Kidney (tissue), 13 donors: ENCODE measurements at regions not wholly inside any gene's neighbourhood (a gene's known extent, or its start where the extent isn't known, plus 50 kb on each side); places are given as distances from the start of the nearest gene placed in this dataset.

Experiments used
- DNase-seq, 5 donors: peaks; one replicate each; pipeline ENCODE4 v3.0.0-alpha.2; 2013 to 2020
- FAIRE-seq: peaks from 2 replicates; lab custom pipeline; 2012; peaks lifted over from hg19 to GRCh38; lab: Jason Lieb, UNC
- H3K27ac ChIP-seq, 2 donors: one replicate each; pipeline ENCODE4 v1.7.0; 2013; ENCODE audit warnings: low read depth in 2 of 2, low read length in 2 of 2, inconsistent platforms in 1 of 2
- H3K27me3 ChIP-seq: one replicate; pipeline ENCODE4 v1.7.1; 2013; ENCODE audit warnings: low read length, inconsistent platforms; ENCODE audit not compliant: control insufficient read depth, insufficient read depth
- H3K36me3 ChIP-seq, 3 donors: one replicate each; pipeline versions ENCODE4 v1.7.0 to v1.7.1; 2013; ENCODE audit warnings: low read length in 3 of 3, control low read depth in 1 of 3, inconsistent platforms in 1 of 3; ENCODE audit not compliant: insufficient read depth in 3 of 3, control insufficient read depth in 2 of 3
- H3K4me1 ChIP-seq, 3 donors: one replicate each; pipeline versions ENCODE4 v1.7.0 to v1.7.1; 2013; ENCODE audit warnings: low read length in 3 of 3, inconsistent platforms in 1 of 3, low read depth in 1 of 3; ENCODE audit not compliant: control insufficient read depth in 2 of 3, insufficient read depth in 2 of 3
- H3K4me3 ChIP-seq, 3 donors: one replicate each; pipeline versions ENCODE4 v1.7.0 to v1.8.1; 2013; ENCODE audit warnings: low read length in 3 of 3, control low read depth in 1 of 3, inconsistent platforms in 1 of 3
- H3K9ac ChIP-seq, 3 donors: one replicate each; pipeline versions ENCODE4 v1.7.0 to v1.7.1; 2013; ENCODE audit warnings: low read length in 3 of 3, control low read depth in 1 of 3, inconsistent platforms in 1 of 3
- H3K9me3 ChIP-seq, 3 donors: one replicate each; pipeline versions ENCODE4 v1.7.0 to v1.7.1; 2013; ENCODE audit warnings: low read length in 3 of 3, control low read depth in 1 of 3, inconsistent platforms in 1 of 3; ENCODE audit not compliant: control insufficient read depth in 2 of 3, insufficient read depth in 1 of 3
- CTCF ChIP-seq: IDR thresholded peaks from 3 replicates; pipeline ENCODE4 v1.5.1; 2012; ENCODE audit warnings: mild to moderate bottlenecking, moderate library complexity, borderline replicate concordance; ENCODE audit not compliant: insufficient read depth; ENCODE audit errors: extremely low read depth
- intact Hi-C: fragments of 100-400 bp; cut with DNase I; formaldehyde crosslinking; loops from one replicate; pipeline ENCODE4 v1.11.1; 2022
- donor health status: control.
- donor health status: control.
- donor health status: control.
- donor health status: control.
- donor health status: control.
- donor health status: DM: yes; HTN: yes; CAD: no.
- donor health status: Normal renal cell carcinoma (clear cell type).

- FAIRE-seq (no peak), DNase-seq (no peak)
- Histone ChIP-seq H3K9ac (no peak overlapping the region), H3K9me3 (no peaks in the 10 kb centered on the region), H3K4me1 (peaks cover 0 to 5% (median 3%) of the 10 kb centered on the region in 3 donors), H3K36me3 (no peaks in the 10 kb centered on the region), H3K27me3 (no peaks in the 10 kb centered on the region), H3K27ac (no peak overlapping the region), H3K4me3 (no peak overlapping the region)
- intact Hi-C loops: no loop called here
- no peak for TF ChIP-seq CTCF
Observed at GRCh38 chr3:36295296-36295695, 85.0 kb upstream of the STAC start.

- H3K27me3 ChIP-seq: no peaks in the 10 kb centered on the region
- no peak for FAIRE-seq
- H3K36me3 ChIP-seq: no peaks in the 10 kb centered on the region
- intact Hi-C loops: no loop called here
- H3K27ac ChIP-seq: no peak overlapping the region
- no peak for TF ChIP-seq CTCF
- DNase-seq: no peak
- no peaks in the 10 kb centered on the region for H3K9me3 ChIP-seq
- no peak overlapping the region for H3K4me3 ChIP-seq
- no peak overlapping the region for H3K9ac ChIP-seq
- peaks cover 0 to 5% (median 3%) of the 10 kb centered on the region in 3 donors for H3K4me1 ChIP-seq
Observed at GRCh38 chr3:36297195-36297594, 83.1 kb upstream of the STAC start.

GRCh38 chr3:36298188-36298587 is 82.1 kb upstream of the STAC start:
- Histone ChIP-seq H3K4me3 (no peak overlapping the region), H3K9ac (no peak overlapping the region), H3K4me1 (peaks cover 0 to 5% (median 3%) of the 10 kb centered on the region in 3 donors), H3K27ac (no peak overlapping the region), H3K27me3 (no peaks in the 10 kb centered on the region), H3K9me3 (no peaks in the 10 kb centered on the region), H3K36me3 (no peaks in the 10 kb centered on the region)
- FAIRE-seq: no peak
- no peak for TF ChIP-seq CTCF
- intact Hi-C loops: no loop called here
- no peak for DNase-seq

- FAIRE-seq (no peak), DNase-seq (no peak)
- TF ChIP-seq CTCF: no peak
- Histone ChIP-seq H3K9ac (no peak overlapping the region), H3K27me3 (no peaks in the 10 kb centered on the region), H3K4me1 (peaks cover 0 to 5% (median 0%) of the 10 kb centered on the region in 3 donors), H3K36me3 (no peaks in the 10 kb centered on the region), H3K9me3 (no peaks in the 10 kb centered on the region), H3K27ac (no peak overlapping the region), H3K4me3 (no peak overlapping the region)
- intact Hi-C loops: no loop called here
Observed at GRCh38 chr3:36302158-36302509, 78.2 kb upstream of the STAC start.
